Mononuclear cell (primary cell): ENCODE measurements at regions not wholly inside any gene's neighbourhood (a gene's known extent, or its start where the extent isn't known, plus 50 kb on each side); places are given as distances from the start of the nearest gene placed in this dataset.

Experiments
- H3K27me3 ChIP-seq: 2 replicates; pipeline ENCODE4 v1.6.0; 2011; ENCODE audit warnings: low read length, control low read depth; ENCODE audit not compliant: insufficient read depth
- H3K4me1 ChIP-seq: 2 replicates; pipeline ENCODE4 v1.5.1; 2011; ENCODE audit warnings: mild to moderate bottlenecking, low read length, control low read depth; ENCODE audit not compliant: insufficient read depth
- H3K4me3 ChIP-seq: 2 replicates; pipeline ENCODE4 v1.5.1; 2011; ENCODE audit warnings: mild to moderate bottlenecking, low read length, moderate library complexity
- H3K9me3 ChIP-seq: 2 replicates; pipeline ENCODE4 v1.5.1; 2011; ENCODE audit warnings: low read depth, mild to moderate bottlenecking, control low read depth, low read length

GRCh38 chr15:46682969-46683791 is 1034.1 kb upstream of the SEMA6D start:
- Histone ChIP-seq H3K9me3 (no peaks in the 10 kb centered on the region), H3K27me3 (no peaks in the 10 kb centered on the region), H3K4me1 (no peaks in the 10 kb centered on the region), H3K4me3 (no peak overlapping the region)

GRCh38 chr15:46685096-46685495 is 1032.2 kb upstream of the SEMA6D start:
- Histone ChIP-seq H3K27me3 (no peaks in the 10 kb centered on the region), H3K9me3 (no peaks in the 10 kb centered on the region), H3K4me3 (no peak overlapping the region), H3K4me1 (no peaks in the 10 kb centered on the region)

- H3K4me3 ChIP-seq: no peak overlapping the region
- H3K4me1 ChIP-seq: no peaks in the 10 kb centered on the region
- H3K9me3 ChIP-seq: no peaks in the 10 kb centered on the region
These were observed 1031.6 kb upstream of the SEMA6D start for GRCh38 chr15:46685681-46686080.

GRCh38 chr15:46696281-46696680 is 1021.0 kb upstream of the SEMA6D start:
- H3K9me3 ChIP-seq: no peaks in the 10 kb centered on the region
- no peaks in the 10 kb centered on the region for H3K4me1 ChIP-seq
- no peaks in the 10 kb centered on the region for H3K27me3 ChIP-seq
- no peak overlapping the region for H3K4me3 ChIP-seq

More at GRCh38 chr15:46685681-46686080, 1031.6 kb upstream of the SEMA6D start:
- H3K27me3 ChIP-seq: no peaks in the 10 kb centered on the region

- no peak overlapping the region for H3K4me3 ChIP-seq
- no peaks in the 10 kb centered on the region for H3K4me1 ChIP-seq
- H3K27me3 ChIP-seq: no peaks in the 10 kb centered on the region
These were observed 1016.0 kb upstream of the SEMA6D start for GRCh38 chr15:46701346-46701745.

GRCh38 chr15:46701896-46702295 is 1015.4 kb upstream of the SEMA6D start:
- no peaks in the 10 kb centered on the region for H3K27me3 ChIP-seq
- peaks cover 7% of the 10 kb centered on the region for H3K9me3 ChIP-seq
- no peaks in the 10 kb centered on the region for H3K4me1 ChIP-seq
- H3K4me3 ChIP-seq: no peak overlapping the region

More at GRCh38 chr15:46701346-46701745, 1016.0 kb upstream of the SEMA6D start:
- H3K9me3 ChIP-seq: peaks cover 3% of the 10 kb centered on the region

- no peaks in the 10 kb centered on the region for H3K27me3 ChIP-seq
- H3K4me1 ChIP-seq: no peaks in the 10 kb centered on the region
- peaks cover 7% of the 10 kb centered on the region for H3K9me3 ChIP-seq
- H3K4me3 ChIP-seq: no peak overlapping the region
These were observed 1014.1 kb upstream of the SEMA6D start for GRCh38 chr15:46703020-46703861.

GRCh38 chr15:46703871-46704637 is 1013.3 kb upstream of the SEMA6D start:
- Histone ChIP-seq H3K27me3 (no peaks in the 10 kb centered on the region), H3K4me1 (no peaks in the 10 kb centered on the region), H3K9me3 (peaks cover 7% of the 10 kb centered on the region), H3K4me3 (no peak overlapping the region)

- peaks cover 7% of the 10 kb centered on the region for H3K9me3 ChIP-seq
- H3K4me1 ChIP-seq: no peaks in the 10 kb centered on the region
- H3K4me3 ChIP-seq: no peak overlapping the region
- H3K27me3 ChIP-seq: no peaks in the 10 kb centered on the region
These were observed 1009.9 kb upstream of the SEMA6D start for GRCh38 chr15:46707452-46707851.

- no peak overlapping the region for H3K4me3 ChIP-seq
- H3K4me1 ChIP-seq: no peaks in the 10 kb centered on the region
- peaks cover 7% of the 10 kb centered on the region for H3K9me3 ChIP-seq
- no peaks in the 10 kb centered on the region for H3K27me3 ChIP-seq
These were observed 1009.1 kb upstream of the SEMA6D start for GRCh38 chr15:46708226-46708625.

GRCh38 chr15:46709460-46710083 is 1007.7 kb upstream of the SEMA6D start:
- no peaks in the 10 kb centered on the region for H3K27me3 ChIP-seq
- H3K4me1 ChIP-seq: no peaks in the 10 kb centered on the region
- H3K9me3 ChIP-seq: peaks cover 7% of the 10 kb centered on the region
- no peak overlapping the region for H3K4me3 ChIP-seq

- no peaks in the 10 kb centered on the region for H3K27me3 ChIP-seq
- no peak overlapping the region for H3K4me3 ChIP-seq
- peaks cover 7% of the 10 kb centered on the region for H3K9me3 ChIP-seq
- H3K4me1 ChIP-seq: no peaks in the 10 kb centered on the region
These were observed 1006.8 kb upstream of the SEMA6D start for GRCh38 chr15:46710401-46710960.

- no peaks in the 10 kb centered on the region for H3K4me1 ChIP-seq
- H3K9me3 ChIP-seq: no peaks in the 10 kb centered on the region
- H3K4me3 ChIP-seq: no peak overlapping the region
- H3K27me3 ChIP-seq: no peaks in the 10 kb centered on the region
These were observed 1004.3 kb upstream of the SEMA6D start for GRCh38 chr15:46713045-46713444.

GRCh38 chr15:46714950-46715349 is 1002.4 kb upstream of the SEMA6D start:
- no peaks in the 10 kb centered on the region for H3K27me3 ChIP-seq
- no peaks in the 10 kb centered on the region for H3K9me3 ChIP-seq
- no peak overlapping the region for H3K4me3 ChIP-seq
- no peaks in the 10 kb centered on the region for H3K4me1 ChIP-seq
